ENCODE measurements at regions not wholly inside any gene's neighbourhood (a gene's known extent, or its start where the extent isn't known, plus 50 kb on each side); places are given as distances from the start of the nearest gene placed in this dataset.
"Not testable (repeated sequence)": the region's sequence is repeated elsewhere in the genome, so short reads cannot be mapped to it uniquely, and the experiment has no call there.

DNA sequence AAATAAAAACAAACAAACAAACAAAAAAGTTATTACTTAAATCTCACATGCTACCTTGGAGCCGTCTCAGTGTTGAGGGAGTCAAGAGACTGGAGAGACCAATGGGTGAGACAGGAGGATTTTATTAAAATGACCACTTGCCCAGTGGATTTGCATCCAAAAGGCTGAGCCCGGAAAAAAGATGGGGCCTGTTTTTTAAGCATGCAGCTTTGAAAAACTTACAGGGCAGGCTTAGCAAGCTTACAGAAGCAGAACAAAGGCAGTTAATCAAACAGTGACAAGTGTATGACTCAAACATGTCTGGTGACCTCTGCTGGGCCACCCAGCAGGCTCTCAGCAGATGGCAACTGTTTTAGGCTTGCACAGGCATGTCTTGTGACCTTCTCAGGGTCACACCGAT is 82.5 kb downstream of the POTEH start:
- CTCF ChIA-PET (ENCODE audit: partially characterized antibody); POLR2A ChIA-PET (ENCODE audit: partially characterized antibody); H3K27ac Mint-ChIP-seq; H3K4me1 ChIP-seq (ENCODE audit: insufficient read depth, low read length); H3K9me3 ChIP-seq (ENCODE audit: control insufficient read depth in 1 of 2, low read length in 2 of 2); DNase-seq; H3K4me3 ChIP-seq (ENCODE audit: low read length in 2 of 2); H3K4me3 Mint-ChIP-seq; intact Hi-C loops (cut with micrococcal nuclease); H3K4me1 Mint-ChIP-seq; H3K27me3 ChIP-seq (ENCODE audit: insufficient read depth, low read length); H3K36me3 ChIP-seq (ENCODE audit: insufficient read depth, low read length); H3K36me3 Mint-ChIP-seq; H3K9me3 Mint-ChIP-seq; H3K27me3 Mint-ChIP-seq; H3K27ac ChIP-seq (ENCODE audit: low read depth, low read length): not testable (repeated sequence)

DNA sequence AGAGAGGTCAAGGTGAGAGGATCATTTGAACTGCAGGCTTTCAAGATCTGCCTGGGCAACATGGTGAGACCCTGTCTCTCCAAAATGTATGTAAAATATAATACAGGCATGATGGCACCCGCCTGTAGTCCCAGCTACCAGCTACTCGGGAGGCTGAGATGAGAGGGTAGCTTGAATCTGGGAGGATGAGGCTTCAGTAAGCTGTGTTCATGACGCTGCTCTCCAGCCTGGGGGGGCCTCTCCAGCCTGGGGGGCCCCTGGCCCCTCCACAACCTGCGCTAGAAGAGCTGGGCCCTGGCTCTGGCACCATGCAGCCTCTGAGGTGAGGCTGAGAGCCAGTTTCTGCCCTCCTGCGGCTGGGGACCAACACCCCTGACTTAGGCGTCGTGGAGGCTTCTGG is 85.3 kb downstream of the POTEH start:
- H3K9me3 Mint-ChIP-seq; H3K4me1 ChIP-seq (ENCODE audit: insufficient read depth, low read length); H3K27ac ChIP-seq (ENCODE audit: low read depth, low read length); intact Hi-C loops (cut with micrococcal nuclease); H3K36me3 Mint-ChIP-seq; H3K9me3 ChIP-seq (ENCODE audit: control insufficient read depth in 1 of 2, low read length in 2 of 2); CTCF ChIA-PET (ENCODE audit: partially characterized antibody); H3K36me3 ChIP-seq (ENCODE audit: insufficient read depth, low read length); H3K27me3 Mint-ChIP-seq; H3K4me3 ChIP-seq (ENCODE audit: low read length in 2 of 2); H3K27ac Mint-ChIP-seq; DNase-seq; H3K27me3 ChIP-seq (ENCODE audit: insufficient read depth, low read length); H3K4me3 Mint-ChIP-seq; POLR2A ChIA-PET (ENCODE audit: partially characterized antibody); H3K4me1 Mint-ChIP-seq: not testable (repeated sequence)

DNA sequence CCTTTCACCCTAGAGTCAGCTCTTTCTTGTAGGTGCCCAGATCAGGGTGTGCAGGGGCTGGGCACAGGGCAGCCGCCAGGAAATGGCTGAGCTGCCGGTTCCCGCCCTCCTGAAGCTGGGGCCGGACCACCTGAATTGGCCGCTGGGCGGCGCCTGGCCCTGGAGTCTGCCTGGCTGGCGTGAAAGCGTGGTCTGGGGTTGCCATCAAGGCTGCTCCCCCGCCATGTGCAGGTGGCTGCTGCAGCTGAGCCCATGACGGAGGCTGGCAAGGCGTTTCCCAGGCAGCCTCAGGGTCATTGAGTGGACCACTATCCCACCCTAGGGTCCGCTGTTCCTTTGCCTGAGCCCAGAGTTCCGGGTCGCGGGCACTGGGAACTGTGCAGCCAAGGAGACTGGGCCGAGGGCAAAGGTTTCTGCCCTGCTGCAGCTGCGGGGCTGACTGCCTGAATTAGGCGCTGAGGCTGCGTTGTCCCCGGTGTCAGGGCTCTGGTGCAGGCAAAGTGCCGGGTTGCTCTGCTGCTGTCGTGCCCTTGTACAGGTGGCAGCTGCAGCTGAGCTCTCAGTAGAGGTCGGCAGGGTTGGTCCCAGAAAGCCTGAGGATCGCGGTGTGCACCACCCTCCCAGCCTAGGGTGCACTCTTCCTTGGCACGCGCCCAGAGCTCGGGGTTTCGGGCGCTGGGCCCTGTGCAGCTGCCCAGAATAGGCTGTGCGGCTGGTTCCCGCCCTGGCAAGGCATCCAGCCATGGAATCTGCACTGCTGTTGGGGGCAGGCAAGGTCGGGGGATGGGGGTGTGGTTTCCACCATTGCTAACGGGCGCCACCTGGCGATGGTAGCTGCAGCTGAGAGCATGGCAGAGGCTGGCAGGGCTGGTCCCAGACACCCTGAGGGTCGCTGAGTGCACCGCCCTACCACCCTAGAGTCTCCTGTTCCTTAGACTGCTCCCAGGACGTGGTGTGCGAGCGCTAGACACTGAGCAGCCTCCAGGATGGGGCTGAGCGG is 86.1 kb downstream of the POTEH start:
- H3K27ac Mint-ChIP-seq; H3K9me3 ChIP-seq (ENCODE audit: control insufficient read depth in 1 of 2, low read length in 2 of 2); intact Hi-C loops (cut with micrococcal nuclease); H3K36me3 ChIP-seq (ENCODE audit: insufficient read depth, low read length); H3K9me3 Mint-ChIP-seq; H3K4me1 Mint-ChIP-seq; H3K4me1 ChIP-seq (ENCODE audit: insufficient read depth, low read length); H3K27me3 Mint-ChIP-seq; H3K36me3 Mint-ChIP-seq; H3K27ac ChIP-seq (ENCODE audit: low read depth, low read length); H3K27me3 ChIP-seq (ENCODE audit: insufficient read depth, low read length); POLR2A ChIA-PET (ENCODE audit: partially characterized antibody); H3K4me3 Mint-ChIP-seq; CTCF ChIA-PET (ENCODE audit: partially characterized antibody); H3K4me3 ChIP-seq (ENCODE audit: low read length in 2 of 2): not testable (repeated sequence)
- peak in 1 of 5 donors; percentile 28 for DNase-seq

- H3K9me3 Mint-ChIP-seq; H3K36me3 Mint-ChIP-seq; CTCF ChIA-PET (ENCODE audit: partially characterized antibody); H3K4me1 Mint-ChIP-seq; H3K4me3 ChIP-seq (ENCODE audit: low read length in 2 of 2); DNase-seq; H3K4me1 ChIP-seq (ENCODE audit: insufficient read depth, low read length); H3K27ac Mint-ChIP-seq; H3K36me3 ChIP-seq (ENCODE audit: insufficient read depth, low read length); H3K4me3 Mint-ChIP-seq; intact Hi-C loops (cut with micrococcal nuclease); H3K27me3 ChIP-seq (ENCODE audit: insufficient read depth, low read length); H3K27me3 Mint-ChIP-seq; POLR2A ChIA-PET (ENCODE audit: partially characterized antibody); H3K9me3 ChIP-seq (ENCODE audit: control insufficient read depth in 1 of 2, low read length in 2 of 2); H3K27ac ChIP-seq (ENCODE audit: low read depth, low read length): not testable (repeated sequence)
Measured at GRCh38 chr22:15776727-15777126, 86.9 kb downstream of the POTEH start.

- H3K9me3 Mint-ChIP-seq; H3K27me3 ChIP-seq (ENCODE audit: insufficient read depth, low read length); H3K36me3 ChIP-seq (ENCODE audit: insufficient read depth, low read length); H3K36me3 Mint-ChIP-seq; H3K4me1 ChIP-seq (ENCODE audit: insufficient read depth, low read length); H3K4me3 Mint-ChIP-seq; intact Hi-C loops (cut with micrococcal nuclease); H3K4me1 Mint-ChIP-seq; POLR2A ChIA-PET (ENCODE audit: partially characterized antibody); H3K27ac Mint-ChIP-seq; H3K27ac ChIP-seq (ENCODE audit: low read depth, low read length); CTCF ChIA-PET (ENCODE audit: partially characterized antibody); H3K4me3 ChIP-seq (ENCODE audit: low read length in 2 of 2); H3K27me3 Mint-ChIP-seq; DNase-seq; H3K9me3 ChIP-seq (ENCODE audit: control insufficient read depth in 1 of 2, low read length in 2 of 2): not testable (repeated sequence)
Measured at GRCh38 chr22:15777150-15777549, 87.3 kb downstream of the POTEH start.

- H3K36me3 Mint-ChIP-seq; intact Hi-C loops (cut with micrococcal nuclease); H3K27ac ChIP-seq (ENCODE audit: low read depth, low read length); H3K27me3 Mint-ChIP-seq; H3K27ac Mint-ChIP-seq; H3K4me3 Mint-ChIP-seq; POLR2A ChIA-PET (ENCODE audit: partially characterized antibody); H3K4me1 Mint-ChIP-seq; CTCF ChIA-PET (ENCODE audit: partially characterized antibody); H3K4me3 ChIP-seq (ENCODE audit: low read length in 2 of 2); H3K9me3 ChIP-seq (ENCODE audit: control insufficient read depth in 1 of 2, low read length in 2 of 2); DNase-seq; H3K27me3 ChIP-seq (ENCODE audit: insufficient read depth, low read length); H3K9me3 Mint-ChIP-seq; H3K4me1 ChIP-seq (ENCODE audit: insufficient read depth, low read length); H3K36me3 ChIP-seq (ENCODE audit: insufficient read depth, low read length): not testable (repeated sequence)
Measured at GRCh38 chr22:15777557-15777956, 87.7 kb downstream of the POTEH start.

DNA sequence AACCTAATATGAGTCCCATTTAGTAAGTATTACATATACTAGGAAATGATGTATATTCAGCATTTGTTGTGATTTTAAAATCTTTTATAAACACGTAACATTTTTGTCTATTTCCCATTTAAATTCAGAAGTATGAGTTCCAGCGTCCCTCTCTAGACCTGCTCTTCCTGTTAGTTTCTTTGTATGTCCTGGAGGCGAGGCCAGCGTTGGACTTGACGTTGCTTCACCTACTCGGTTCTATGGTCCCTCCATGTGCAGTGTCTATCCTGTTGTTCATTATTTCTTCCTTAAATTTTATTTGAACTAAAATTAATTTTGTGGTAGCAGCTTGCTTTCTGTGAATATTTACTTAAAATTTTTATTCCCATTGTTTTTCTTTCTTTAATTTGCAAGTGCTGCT is 88.5 kb downstream of the POTEH start:
- H3K27ac ChIP-seq (ENCODE audit: low read depth, low read length); H3K4me3 ChIP-seq (ENCODE audit: low read length in 2 of 2); H3K27me3 Mint-ChIP-seq; H3K36me3 ChIP-seq (ENCODE audit: insufficient read depth, low read length); H3K9me3 ChIP-seq (ENCODE audit: control insufficient read depth in 1 of 2, low read length in 2 of 2); H3K27ac Mint-ChIP-seq; H3K4me1 Mint-ChIP-seq; H3K4me3 Mint-ChIP-seq; H3K4me1 ChIP-seq (ENCODE audit: insufficient read depth, low read length); CTCF ChIA-PET (ENCODE audit: partially characterized antibody); intact Hi-C loops (cut with micrococcal nuclease); H3K36me3 Mint-ChIP-seq; H3K27me3 ChIP-seq (ENCODE audit: insufficient read depth, low read length); POLR2A ChIA-PET (ENCODE audit: partially characterized antibody); H3K9me3 Mint-ChIP-seq: not testable (repeated sequence)
- peak in 1 of 5 donors; percentile 11 for DNase-seq

DNA sequence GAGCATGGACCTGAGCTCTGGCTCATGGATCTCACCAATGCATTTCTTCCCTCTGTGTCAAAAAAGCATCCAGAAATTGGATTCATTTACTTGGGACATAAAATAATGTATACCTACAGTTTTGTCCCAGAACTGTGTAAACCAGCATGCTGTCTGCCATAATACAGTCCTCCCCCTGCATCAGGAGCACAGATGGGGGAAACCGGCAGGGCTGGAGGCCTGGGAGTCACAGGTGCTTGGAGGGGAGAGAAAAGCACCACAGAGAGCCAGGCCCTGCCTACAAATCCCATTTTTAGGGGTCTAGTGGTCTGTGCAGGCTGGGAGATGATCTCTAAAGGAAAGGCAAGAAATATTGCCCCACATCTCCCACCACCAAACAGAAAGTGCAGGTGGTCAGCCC is 91.8 kb downstream of the POTEH start:
- H3K4me1 ChIP-seq (ENCODE audit: insufficient read depth, low read length); H3K4me1 Mint-ChIP-seq; DNase-seq; intact Hi-C loops (cut with micrococcal nuclease); H3K36me3 Mint-ChIP-seq; H3K27ac ChIP-seq (ENCODE audit: low read depth, low read length); H3K36me3 ChIP-seq (ENCODE audit: insufficient read depth, low read length); H3K4me3 ChIP-seq (ENCODE audit: low read length in 2 of 2); H3K4me3 Mint-ChIP-seq; H3K9me3 Mint-ChIP-seq; H3K9me3 ChIP-seq (ENCODE audit: control insufficient read depth in 1 of 2, low read length in 2 of 2); POLR2A ChIA-PET (ENCODE audit: partially characterized antibody); H3K27ac Mint-ChIP-seq; H3K27me3 Mint-ChIP-seq; CTCF ChIA-PET (ENCODE audit: partially characterized antibody); H3K27me3 ChIP-seq (ENCODE audit: insufficient read depth, low read length): not testable (repeated sequence)

All from CD4-positive, alpha-beta memory T cell (primary cell).